NCI-H524 treated with DMSO at 0.1 percent for 48 hours (cell line): ENCODE measurements at regions not wholly inside any gene's neighbourhood (a gene's known extent, or its start where the extent isn't known, plus 50 kb on each side); places are given as distances from the start of the nearest gene placed in this dataset.

Source experiments
- DNase-seq: peaks from one replicate; lab custom pipeline; 2025; lab: John Stamatoyannopoulos, UW

- DNase-seq: no peak
These were observed 459.5 kb upstream of the CNTN5 start for GRCh38 chr11:98561252-98561651.

- no peak for DNase-seq
These were observed 458.8 kb upstream of the CNTN5 start for GRCh38 chr11:98561877-98562395.

- no peak for DNase-seq
These were observed 456.5 kb upstream of the CNTN5 start for GRCh38 chr11:98564233-98564632.

- DNase-seq: no peak
These were observed 455.9 kb upstream of the CNTN5 start for GRCh38 chr11:98564881-98565280.

- DNase-seq: no peak
These were observed 455.4 kb upstream of the CNTN5 start for GRCh38 chr11:98565311-98565710.

- DNase-seq: no peak
These were observed 453.8 kb upstream of the CNTN5 start for GRCh38 chr11:98566978-98567377.

- DNase-seq: peak; percentile 92
These were observed 452.7 kb upstream of the CNTN5 start for GRCh38 chr11:98568013-98568412.

- no peak for DNase-seq
These were observed 447.8 kb upstream of the CNTN5 start for GRCh38 chr11:98572941-98573340.

- DNase-seq: no peak
These were observed 432.9 kb upstream of the CNTN5 start for GRCh38 chr11:98587884-98588283.

- no peak for DNase-seq
These were observed 430.8 kb upstream of the CNTN5 start for GRCh38 chr11:98589967-98590366.

GRCh38 chr11:98600103-98600502 is 420.6 kb upstream of the CNTN5 start:
- no peak for DNase-seq

- DNase-seq: no peak
These were observed 419.7 kb upstream of the CNTN5 start for GRCh38 chr11:98600786-98601773.

GRCh38 chr11:98616098-98616655 is 404.6 kb upstream of the CNTN5 start:
- no peak for DNase-seq

GRCh38 chr11:98621767-98622166 is 399.0 kb upstream of the CNTN5 start:
- no peak for DNase-seq

- DNase-seq: no peak
These were observed 395.2 kb upstream of the CNTN5 start for GRCh38 chr11:98625526-98625925.

- peak; percentile 77 for DNase-seq
These were observed 390.0 kb upstream of the CNTN5 start for GRCh38 chr11:98630736-98631135.

GRCh38 chr11:98657711-98658110 is 363.0 kb upstream of the CNTN5 start:
- no peak for DNase-seq

GRCh38 chr11:98659431-98659830 is 361.3 kb upstream of the CNTN5 start:
- no peak for DNase-seq

GRCh38 chr11:98674390-98674789 is 346.4 kb upstream of the CNTN5 start:
- no peak for DNase-seq

GRCh38 chr11:98679673-98680072 is 341.1 kb upstream of the CNTN5 start:
- DNase-seq: no peak

GRCh38 chr11:98701541-98701940 is 319.2 kb upstream of the CNTN5 start:
- no peak for DNase-seq

- DNase-seq: no peak
These were observed 316.8 kb upstream of the CNTN5 start for GRCh38 chr11:98703779-98704556.
